Liver (tissue), 8 donors: ENCODE measurements at regions not wholly inside any gene's neighbourhood (a gene's known extent, or its start where the extent isn't known, plus 50 kb on each side); places are given as distances from the start of the nearest gene placed in this dataset.

Experiments used
- DNase-seq: peaks from one replicate; pipeline ENCODE4 v3.0.0-alpha.2; 2017; ENCODE audit warnings: low spot score
- H3K27ac ChIP-seq, 2 donors: one replicate each; pipeline ENCODE4 v1.7.0; 2013; ENCODE audit warnings: inconsistent platforms in 2 of 2, low read length in 2 of 2, control low read depth in 1 of 2, low read depth in 1 of 2, mild to moderate bottlenecking in 1 of 2
- H3K27me3 ChIP-seq, 4 donors: one replicate each; pipeline versions ENCODE4 v1.6.1 to v1.7.0; 2013; ENCODE audit warnings: low read length in 3 of 4, inconsistent platforms in 1 of 4, mild to moderate bottlenecking in 1 of 4, moderate library complexity in 1 of 4; ENCODE audit not compliant: control insufficient read depth in 4 of 4, insufficient read depth in 4 of 4
- H3K36me3 ChIP-seq, 4 donors: one replicate each; pipeline versions ENCODE4 v1.6.1 to v1.7.0; 2013; ENCODE audit warnings: low read length in 3 of 4, mild to moderate bottlenecking in 3 of 4, low read depth in 1 of 4, moderate library complexity in 1 of 4; ENCODE audit not compliant: control insufficient read depth in 4 of 4, insufficient read depth in 3 of 4
- H3K4me1 ChIP-seq, 4 donors: one replicate each; pipeline versions ENCODE4 v1.6.1 to v1.7.0; 2013; ENCODE audit warnings: low read length in 3 of 4, mild to moderate bottlenecking in 3 of 4, moderate library complexity in 1 of 4; ENCODE audit not compliant: control insufficient read depth in 4 of 4, insufficient read depth in 4 of 4
- H3K4me3 ChIP-seq, 3 donors: one replicate each; pipeline versions ENCODE4 v1.6.1 to v1.7.0; 2013; ENCODE audit warnings: low read length in 3 of 3, control low read depth in 1 of 3, low read depth in 1 of 3, mild to moderate bottlenecking in 1 of 3
- H3K9ac ChIP-seq, 2 donors: one replicate each; pipeline ENCODE4 v1.7.0; 2013; ENCODE audit warnings: low read length in 2 of 2, mild to moderate bottlenecking in 2 of 2, moderate library complexity in 2 of 2, control low read depth in 1 of 2, low read depth in 1 of 2
- H3K9me3 ChIP-seq, 4 donors: one replicate each; pipeline versions ENCODE4 v1.6.1 to v1.7.0; 2013; ENCODE audit warnings: low read length in 3 of 4; ENCODE audit not compliant: control insufficient read depth in 4 of 4
- ATF3 ChIP-seq: IDR thresholded peaks from 2 replicates; pipeline ENCODE4 v1.6.1; 2016; ENCODE audit warnings: antibody characterized with exemption
- CTCF ChIP-seq: fragments of 150-350 bp; IDR thresholded peaks from 2 replicates; pipeline ENCODE4 v1.5.1; 2017; ENCODE audit warnings: improper control_type of control experiment, low read depth, low read length; ENCODE audit not compliant: missing input control
- HNF4A ChIP-seq, 2 donors: conservative IDR thresholded peaks; 2 replicates each; pipeline ENCODE4 v1.6.1; 2016; ENCODE audit warnings: antibody characterized with exemption in 2 of 2, mild to moderate bottlenecking in 2 of 2
- JUND ChIP-seq, 2 donors: IDR thresholded peaks; 2 replicates each; pipeline ENCODE4 v1.6.1; 2016; ENCODE audit warnings: antibody characterized with exemption in 2 of 2
- NR2F2 ChIP-seq: IDR thresholded peaks from 2 replicates; pipeline ENCODE4 v1.6.1; 2016; ENCODE audit warnings: antibody characterized with exemption
- RAD21 ChIP-seq, 2 donors: IDR thresholded peaks; 2 replicates each; pipeline ENCODE4 v1.6.1; 2016; ENCODE audit warnings: antibody characterized with exemption in 2 of 2, mild to moderate bottlenecking in 2 of 2
- RXRA ChIP-seq, 2 donors: IDR thresholded peaks; 2 replicates each; pipeline ENCODE4 v1.6.1; 2017 to 2018; ENCODE audit warnings: antibody characterized with exemption in 2 of 2, mild to moderate bottlenecking in 1 of 2
- SP1 ChIP-seq: IDR thresholded peaks from 2 replicates; pipeline ENCODE4 v1.6.1; 2018; ENCODE audit warnings: antibody characterized with exemption, mild to moderate bottlenecking
- TAF1 ChIP-seq: conservative IDR thresholded peaks from 2 replicates; pipeline ENCODE4 v1.6.1; 2016; ENCODE audit warnings: antibody characterized with exemption, mild to moderate bottlenecking
- YY1 ChIP-seq: IDR thresholded peaks from 2 replicates; pipeline ENCODE4 v1.6.1; 2016; ENCODE audit warnings: antibody characterized with exemption, mild to moderate bottlenecking
- ZBTB33 ChIP-seq: IDR thresholded peaks from 2 replicates; pipeline ENCODE4 v1.6.1; 2016; ENCODE audit warnings: antibody characterized with exemption
- WGBS: extraction: QIAGEN DNeasy Blood & Tissue Kit; methylation state at CpG from one replicate; pipeline ENCODE4 v1.1.7; 2013; 5-methylcytosine and 5-hydroxymethylcytosine counted together
- TF ChIP-seq, protein P1 (sequence below): IDR thresholded peaks from 2 replicates; pipeline ENCODE4 v1.6.1; 2016; ENCODE audit warnings: antibody characterized with exemption
- TF ChIP-seq, protein P2 (sequence below): IDR thresholded peaks from 2 replicates; pipeline ENCODE4 v1.6.1; 2016; ENCODE audit warnings: antibody characterized with exemption, mild to moderate bottlenecking
- donor health status: healthy.
- donor health status: healthy.
- donor health status: healthy.
- donor health status: healthy.
- donor health status: healthy.

DNA sequence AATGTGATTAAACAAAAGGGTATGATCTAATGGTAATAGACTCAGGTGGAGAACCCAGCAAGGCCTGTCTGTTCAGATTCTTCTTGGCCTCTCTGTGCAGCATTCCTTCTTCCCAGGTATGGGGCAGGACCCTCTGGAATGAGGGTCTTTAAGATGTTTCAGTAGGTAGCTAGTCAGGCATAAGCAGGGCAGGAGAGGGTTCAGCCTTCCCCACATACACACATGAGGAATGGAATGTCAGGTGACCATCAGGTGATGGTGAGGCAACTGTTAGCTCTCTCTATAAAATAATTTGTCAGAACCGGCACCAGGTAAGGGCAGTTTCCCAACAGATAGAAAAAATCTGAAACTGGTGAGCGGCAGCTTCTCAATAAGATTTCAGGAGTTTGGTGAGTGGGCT is 222.3 kb upstream of the PHYHIPL start (continued):
- TF ChIP-seq CTCF, result no peak
- no peak for TF ChIP-seq RXRA (IDR thresholded peaks at IDR 0.05)
- no peak for TF ChIP-seq RAD21 (IDR thresholded peaks at IDR 0.05)
- no peak for TF ChIP-seq JUND (IDR thresholded peaks at IDR 0.05)
- TF ChIP-seq HNF4A (conservative IDR thresholded peaks at IDR 0.05), result no peak
- TF ChIP-seq TAF1, result no peak
- no peak for TF ChIP-seq SP1
- TF ChIP-seq, protein P1, sequence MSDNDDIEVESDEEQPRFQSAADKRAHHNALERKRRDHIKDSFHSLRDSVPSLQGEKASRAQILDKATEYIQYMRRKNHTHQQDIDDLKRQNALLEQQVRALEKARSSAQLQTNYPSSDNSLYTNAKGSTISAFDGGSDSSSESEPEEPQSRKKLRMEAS, result no peak
- TF ChIP-seq YY1, result no peak

- H3K4me1 ChIP-seq, result no peaks in the 10 kb centered on the region
- WGBS, result 89% methylated on average over 1 of the region's 1 CpG
- no peak overlapping the region for H3K4me3 ChIP-seq
- TF ChIP-seq, protein P2, sequence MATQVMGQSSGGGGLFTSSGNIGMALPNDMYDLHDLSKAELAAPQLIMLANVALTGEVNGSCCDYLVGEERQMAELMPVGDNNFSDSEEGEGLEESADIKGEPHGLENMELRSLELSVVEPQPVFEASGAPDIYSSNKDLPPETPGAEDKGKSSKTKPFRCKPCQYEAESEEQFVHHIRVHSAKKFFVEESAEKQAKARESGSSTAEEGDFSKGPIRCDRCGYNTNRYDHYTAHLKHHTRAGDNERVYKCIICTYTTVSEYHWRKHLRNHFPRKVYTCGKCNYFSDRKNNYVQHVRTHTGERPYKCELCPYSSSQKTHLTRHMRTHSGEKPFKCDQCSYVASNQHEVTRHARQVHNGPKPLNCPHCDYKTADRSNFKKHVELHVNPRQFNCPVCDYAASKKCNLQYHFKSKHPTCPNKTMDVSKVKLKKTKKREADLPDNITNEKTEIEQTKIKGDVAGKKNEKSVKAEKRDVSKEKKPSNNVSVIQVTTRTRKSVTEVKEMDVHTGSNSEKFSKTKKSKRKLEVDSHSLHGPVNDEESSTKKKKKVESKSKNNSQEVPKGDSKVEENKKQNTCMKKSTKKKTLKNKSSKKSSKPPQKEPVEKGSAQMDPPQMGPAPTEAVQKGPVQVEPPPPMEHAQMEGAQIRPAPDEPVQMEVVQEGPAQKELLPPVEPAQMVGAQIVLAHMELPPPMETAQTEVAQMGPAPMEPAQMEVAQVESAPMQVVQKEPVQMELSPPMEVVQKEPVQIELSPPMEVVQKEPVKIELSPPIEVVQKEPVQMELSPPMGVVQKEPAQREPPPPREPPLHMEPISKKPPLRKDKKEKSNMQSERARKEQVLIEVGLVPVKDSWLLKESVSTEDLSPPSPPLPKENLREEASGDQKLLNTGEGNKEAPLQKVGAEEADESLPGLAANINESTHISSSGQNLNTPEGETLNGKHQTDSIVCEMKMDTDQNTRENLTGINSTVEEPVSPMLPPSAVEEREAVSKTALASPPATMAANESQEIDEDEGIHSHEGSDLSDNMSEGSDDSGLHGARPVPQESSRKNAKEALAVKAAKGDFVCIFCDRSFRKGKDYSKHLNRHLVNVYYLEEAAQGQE, result no peak
- no peak for TF ChIP-seq RXRA (IDR thresholded peaks at IDR 0.05)
- no peak for TF ChIP-seq ZBTB33
- TF ChIP-seq RAD21 (IDR thresholded peaks at IDR 0.05), result no peak
- H3K36me3 ChIP-seq, result no peaks in the 10 kb centered on the region
- H3K9me3 ChIP-seq, result no peaks in the 10 kb centered on the region
- no peak overlapping the region for H3K9ac ChIP-seq
- no peaks in the 10 kb centered on the region for H3K27me3 ChIP-seq
- H3K27ac ChIP-seq, result no peak overlapping the region
- DNase-seq, result no peak
Measured at GRCh38 chr10:58955615-58956014, 220.8 kb upstream of the PHYHIPL start.

DNA sequence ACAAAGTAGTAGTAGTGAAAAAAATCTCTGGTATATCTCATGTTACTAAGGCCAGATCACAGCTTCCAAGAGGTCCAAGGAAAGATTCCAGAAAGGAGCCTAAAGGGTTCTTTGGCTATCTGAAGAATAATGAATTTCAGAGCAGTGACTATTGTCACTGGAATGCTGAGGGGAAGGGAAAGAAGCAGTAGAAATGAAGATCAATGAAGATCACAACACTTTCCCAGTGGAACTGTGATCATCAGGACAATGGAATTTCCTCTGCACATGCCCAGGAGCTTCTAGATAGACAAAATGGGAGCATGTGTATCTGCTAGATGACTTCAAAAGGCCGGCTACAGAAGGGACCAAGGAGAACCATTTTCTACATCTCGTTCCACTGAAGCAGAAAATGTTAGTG is 219.5 kb upstream of the PHYHIPL start:
- Histone ChIP-seq H3K27ac (no peak overlapping the region), H3K36me3 (no peaks in the 10 kb centered on the region), H3K27me3 (no peaks in the 10 kb centered on the region), H3K9ac (no peak overlapping the region), H3K9me3 (no peaks in the 10 kb centered on the region), H3K4me1 (no peaks in the 10 kb centered on the region), H3K4me3 (no peak overlapping the region)
- WGBS, result 91% methylated on average over 2 of the region's 2 CpGs
- DNase-seq, result no peak
- TF ChIP-seq, protein P1, result no peak
- TF ChIP-seq ZBTB33 (no peak), JUND (IDR thresholded peaks at IDR 0.05) (no peak), RAD21 (IDR thresholded peaks at IDR 0.05) (no peak), CTCF (no peak), SP1 (no peak), NR2F2 (no peak), HNF4A (conservative IDR thresholded peaks at IDR 0.05) (no peak), ATF3 (no peak)
